ENCODE measurements at regions not wholly inside any gene's neighbourhood (a gene's known extent, or its start where the extent isn't known, plus 50 kb on each side); places are given as distances from the start of the nearest gene placed in this dataset.

GRCh38 chr1:222097588-222097987 is 355.7 kb upstream of the DUSP10 start:
- no peak for ATAC-seq

GRCh38 chr1:222096883-222097282 is 355.0 kb upstream of the DUSP10 start:
- ATAC-seq: no peak

- no peak for ATAC-seq
These were observed 354.5 kb upstream of the DUSP10 start for GRCh38 chr1:222096476-222096772.

- peak; percentile 60 to 69 for ATAC-seq
These were observed 354.0 kb upstream of the DUSP10 start for GRCh38 chr1:222095606-222096475.

- no peak for ATAC-seq
These were observed 351.6 kb upstream of the DUSP10 start for GRCh38 chr1:222093518-222093917.

GRCh38 chr1:222090103-222090502 is 348.2 kb upstream of the DUSP10 start:
- ATAC-seq: no peak

- no peak for ATAC-seq
These were observed 345.5 kb upstream of the DUSP10 start for GRCh38 chr1:222087221-222087920.

- no peak for ATAC-seq
These were observed 343.1 kb upstream of the DUSP10 start for GRCh38 chr1:222084996-222085395.

- no peak for ATAC-seq
These were observed 342.2 kb upstream of the DUSP10 start for GRCh38 chr1:222084048-222084447.

- ATAC-seq: no peak
These were observed 340.0 kb upstream of the DUSP10 start for GRCh38 chr1:222081859-222082258.

GRCh38 chr1:222079566-222079965 is 337.7 kb upstream of the DUSP10 start:
- ATAC-seq: no peak

GRCh38 chr1:222077206-222077605 is 335.3 kb upstream of the DUSP10 start:
- no peak for ATAC-seq

- ATAC-seq: no peak
These were observed 332.4 kb upstream of the DUSP10 start for GRCh38 chr1:222074317-222074716.

GRCh38 chr1:222073307-222073995 is 331.6 kb upstream of the DUSP10 start:
- ATAC-seq: no peak

GRCh38 chr1:222071387-222071786 is 329.5 kb upstream of the DUSP10 start:
- no peak for ATAC-seq

GRCh38 chr1:222068937-222069336 is 327.0 kb upstream of the DUSP10 start:
- ATAC-seq: no peak

- ATAC-seq: no peak
These were observed 326.2 kb upstream of the DUSP10 start for GRCh38 chr1:222068101-222068500.

- no peak for ATAC-seq
These were observed 324.6 kb upstream of the DUSP10 start for GRCh38 chr1:222066539-222066938.

GRCh38 chr1:222065234-222065633 is 323.3 kb upstream of the DUSP10 start:
- no peak for ATAC-seq

GRCh38 chr1:222064388-222065211 is 322.7 kb upstream of the DUSP10 start:
- ATAC-seq: no peak

GRCh38 chr1:222062640-222063039 is 320.8 kb upstream of the DUSP10 start:
- no peak for ATAC-seq

GRCh38 chr1:222061711-222062359 is 319.9 kb upstream of the DUSP10 start:
- no peak for ATAC-seq
